GM19467 (cell line): ENCODE measurements at regions not wholly inside any gene's neighbourhood (a gene's known extent, or its start where the extent isn't known, plus 50 kb on each side); places are given as distances from the start of the nearest gene placed in this dataset.
"Not testable (repeated sequence)": the region's sequence is repeated elsewhere in the genome, so short reads cannot be mapped to it uniquely, and the experiment has no call there.

Experiments used
- ATAC-seq: cut with Tn5 transposase; IDR thresholded peaks from one replicate; pipeline ENCODE4 v1.9.1; 2021; ENCODE audit warnings: mild to moderate bottlenecking, moderate library complexity; ENCODE audit not compliant: unreplicated experiment

DNA sequence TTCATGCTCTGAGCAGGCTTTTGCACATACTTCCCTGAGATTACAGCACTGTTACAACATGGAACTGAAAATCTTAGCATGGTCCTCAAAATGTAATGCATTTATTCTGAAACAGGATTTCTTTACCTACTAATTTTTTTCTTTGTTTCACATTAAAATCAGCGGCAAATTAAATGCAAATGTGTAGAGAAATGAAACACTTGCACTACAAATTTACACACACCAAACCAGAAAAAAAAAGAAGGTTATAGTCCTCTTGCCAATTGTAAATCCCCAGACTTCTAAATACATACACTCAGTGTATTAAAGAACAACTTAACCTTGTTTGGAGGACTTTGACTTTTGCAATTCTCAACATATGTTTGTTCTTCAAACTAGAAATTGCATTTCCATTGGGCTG, 210.9 kb upstream of the TBX18 start:
- ATAC-seq: no peak

- ATAC-seq: no peak
Measured at GRCh38 chr6:84973606-84974005, 209.2 kb upstream of the TBX18 start.

- no peak for ATAC-seq
Measured at GRCh38 chr6:84967965-84968364, 203.6 kb upstream of the TBX18 start.

DNA sequence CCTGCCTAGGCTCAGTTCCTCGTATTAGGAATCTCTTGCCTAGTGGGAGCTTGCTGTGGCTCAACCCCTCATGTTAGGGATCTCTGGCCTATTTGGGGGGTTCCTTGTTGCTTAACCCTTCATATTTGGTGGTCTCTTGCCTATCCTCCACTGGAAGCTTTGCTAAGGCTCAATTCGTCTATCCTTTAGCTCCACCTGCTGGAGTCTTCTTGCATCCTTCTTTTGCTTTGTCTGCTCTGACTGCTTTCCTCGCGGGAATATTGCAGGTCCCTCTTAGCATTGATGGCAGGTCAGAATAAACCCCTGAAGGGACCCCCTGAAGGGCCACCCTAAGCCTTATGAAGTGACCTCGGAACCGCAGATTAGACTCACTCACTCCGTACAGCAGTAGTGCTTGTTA, 203.0 kb upstream of the TBX18 start:
- ATAC-seq: no peak

DNA sequence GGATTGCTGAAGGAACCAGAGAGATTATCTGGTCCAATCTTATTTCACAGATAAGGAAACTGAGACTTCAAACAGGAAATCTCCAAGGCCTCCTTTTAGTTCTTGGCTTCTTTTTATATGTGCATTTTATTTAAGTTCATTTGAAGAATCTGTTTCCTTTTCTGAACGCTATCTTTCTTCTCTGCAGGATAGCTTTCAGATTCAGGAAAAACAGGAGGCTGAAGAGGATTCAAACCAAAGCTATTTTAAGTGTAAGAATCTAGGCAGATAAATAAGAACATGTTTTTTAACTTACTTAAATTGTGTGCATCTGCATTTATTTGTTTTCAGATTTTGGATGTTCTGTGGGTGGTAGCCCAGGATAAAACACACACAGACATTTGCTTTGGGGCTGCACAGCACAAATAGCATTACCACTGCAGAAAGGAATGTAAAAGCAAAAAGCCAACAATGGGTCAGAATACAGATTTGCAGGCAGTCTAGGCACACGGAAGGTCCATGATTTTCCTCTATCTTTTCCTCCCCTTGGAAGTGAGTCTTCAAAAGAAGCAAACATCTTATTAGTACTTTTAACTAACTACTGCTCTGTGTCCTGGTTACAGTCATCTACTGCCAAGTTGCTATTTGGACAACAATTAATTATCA, 188.8 kb upstream of the TBX18 start:
- no peak for ATAC-seq

DNA sequence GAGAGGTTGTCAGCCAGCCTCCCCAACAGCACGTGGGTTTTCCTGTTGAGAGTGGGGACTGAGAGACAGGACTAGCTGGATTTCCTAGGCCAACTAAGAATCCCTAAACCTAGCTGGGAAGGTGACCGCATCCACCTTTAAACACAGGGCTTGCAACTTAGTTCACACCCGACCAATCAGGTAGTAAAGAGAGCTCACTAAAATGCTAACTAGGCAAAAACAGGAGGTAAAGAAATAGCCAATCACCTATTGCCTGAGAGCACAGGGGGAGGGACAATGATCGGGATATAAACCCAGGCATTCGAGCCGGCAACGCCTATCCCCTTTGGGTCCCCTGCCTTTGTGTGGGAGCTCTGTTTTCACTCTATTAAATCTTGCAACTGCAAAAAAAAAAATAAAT, 180.5 kb upstream of the TBX18 start:
- ATAC-seq: not testable (repeated sequence)

DNA sequence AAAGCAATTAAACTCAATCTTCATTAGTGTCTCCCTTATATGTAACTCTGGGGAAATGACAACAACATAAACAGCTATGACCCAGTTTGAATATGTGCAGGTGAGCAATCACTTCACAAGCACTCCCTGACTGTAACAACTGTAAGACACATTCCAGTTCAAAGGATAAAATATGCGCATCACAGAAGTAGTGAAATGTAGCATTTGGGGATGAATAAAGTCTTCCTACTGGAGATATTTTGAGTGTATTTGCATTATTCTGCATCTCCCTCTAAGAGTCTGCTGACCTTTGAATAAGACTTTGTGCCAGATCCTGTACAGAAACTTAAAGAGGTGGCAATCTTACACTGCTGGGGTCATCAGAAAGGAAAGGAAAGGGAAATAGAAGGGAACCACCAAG, 179.5 kb upstream of the TBX18 start:
- no peak for ATAC-seq

GRCh38 chr6:84941609-84942008, 177.2 kb upstream of the TBX18 start:
- not testable (repeated sequence) for ATAC-seq

DNA sequence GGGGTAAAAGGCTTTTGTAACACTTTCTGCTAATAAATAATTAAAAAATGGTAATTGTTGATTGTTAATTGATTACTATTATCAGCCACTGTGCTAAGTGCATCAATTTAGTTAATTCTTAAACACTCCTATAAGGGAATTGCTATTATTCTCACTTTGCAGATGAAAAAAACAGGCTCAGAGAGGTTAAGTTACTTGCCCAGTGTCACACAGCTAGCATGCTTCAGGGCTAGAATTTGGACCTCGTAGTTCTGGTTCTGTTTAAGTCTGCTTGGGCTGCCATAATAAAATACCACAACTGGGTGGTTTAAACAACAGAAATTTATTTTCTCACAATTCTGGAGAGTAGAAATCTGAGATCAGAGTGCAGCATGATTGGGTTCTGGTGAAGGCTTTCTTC, 164.8 kb upstream of the TBX18 start:
- ATAC-seq: no peak

GRCh38 chr6:84927551-84927950, 163.2 kb upstream of the TBX18 start:
- ATAC-seq: no peak

GRCh38 chr6:84926189-84927155, 162.1 kb upstream of the TBX18 start:
- no peak for ATAC-seq

GRCh38 chr6:84921891-84922290, 157.5 kb upstream of the TBX18 start:
- ATAC-seq: no peak

- ATAC-seq: no peak
Measured at GRCh38 chr6:84920021-84920420, 155.6 kb upstream of the TBX18 start.

- no peak for ATAC-seq
Measured at GRCh38 chr6:84916704-84917103, 152.3 kb upstream of the TBX18 start.

DNA sequence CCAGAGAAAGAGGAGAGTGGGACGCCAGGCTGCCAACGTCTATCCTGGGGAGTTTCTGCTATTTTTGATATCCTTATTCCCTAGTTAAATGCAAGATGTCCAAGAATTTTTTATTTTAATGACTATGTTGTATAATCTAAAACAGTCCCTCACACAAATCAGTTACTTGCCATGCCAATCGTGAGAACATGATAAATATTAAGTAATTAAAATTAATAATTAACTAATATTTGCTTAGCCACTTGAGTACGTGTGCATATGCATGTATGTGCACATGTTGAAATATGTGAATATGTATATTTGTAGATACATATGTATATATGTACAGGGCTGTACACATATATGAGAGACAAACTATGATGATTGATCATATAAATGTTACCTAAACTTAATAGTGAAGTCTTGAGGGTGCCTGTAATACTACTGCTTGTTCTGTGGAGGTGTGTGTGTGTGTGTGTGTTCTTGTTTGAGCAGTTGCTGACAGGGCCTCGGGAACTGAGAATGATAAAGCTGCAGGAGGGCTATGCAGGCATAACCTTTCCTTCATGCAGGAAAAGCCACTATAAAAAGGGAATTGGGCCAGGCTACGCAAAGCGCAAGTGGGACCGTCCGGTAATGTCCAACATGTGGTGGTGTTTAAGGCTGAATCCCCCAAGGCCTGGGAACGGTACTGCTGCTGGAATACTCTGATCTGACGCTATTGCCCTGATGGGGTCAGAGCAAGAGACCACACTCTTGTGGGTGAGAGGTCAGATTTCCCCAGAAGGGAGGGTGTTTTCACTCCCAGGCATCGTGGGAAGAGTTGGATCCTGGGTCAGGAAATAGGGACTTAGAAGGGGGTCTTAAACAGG, 148.3 kb upstream of the TBX18 start:
- no peak for ATAC-seq

DNA sequence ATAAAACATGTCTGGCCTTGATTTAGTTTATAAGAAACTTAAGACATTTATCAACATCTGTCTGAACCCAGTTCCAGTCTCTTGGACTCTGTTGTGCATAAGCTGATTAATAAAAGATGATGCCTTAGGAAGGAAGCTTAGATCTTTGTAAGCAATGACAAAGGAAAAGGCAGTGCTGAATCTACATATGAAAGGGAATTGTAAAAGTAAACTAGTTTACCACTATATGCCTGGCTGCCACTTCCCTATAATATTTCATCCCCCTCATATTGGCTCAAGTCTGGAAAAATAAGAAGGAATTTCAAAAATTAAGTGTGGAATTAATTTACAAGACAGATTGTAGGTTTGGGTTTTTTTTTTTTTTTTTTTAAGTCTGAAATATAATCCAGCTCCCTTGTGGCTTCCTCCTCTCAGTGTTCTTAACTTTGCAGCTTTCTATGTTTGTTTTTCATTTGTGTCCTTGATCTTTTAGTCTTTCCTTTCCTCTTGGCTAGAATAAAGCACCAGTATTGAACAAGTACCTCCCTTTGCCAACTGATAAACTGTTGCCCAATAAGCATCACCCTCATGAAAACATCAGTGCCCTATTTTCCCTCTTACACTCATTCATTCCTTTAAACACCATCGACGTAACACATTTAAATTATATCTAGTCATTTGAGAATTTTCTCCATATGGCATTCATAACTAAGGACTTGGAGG, 146.7 kb upstream of the TBX18 start:
- no peak for ATAC-seq

GRCh38 chr6:84908304-84908904, 144.0 kb upstream of the TBX18 start:
- ATAC-seq: no peak

- ATAC-seq: no peak
Measured at GRCh38 chr6:84906514-84906913, 142.1 kb upstream of the TBX18 start.

DNA sequence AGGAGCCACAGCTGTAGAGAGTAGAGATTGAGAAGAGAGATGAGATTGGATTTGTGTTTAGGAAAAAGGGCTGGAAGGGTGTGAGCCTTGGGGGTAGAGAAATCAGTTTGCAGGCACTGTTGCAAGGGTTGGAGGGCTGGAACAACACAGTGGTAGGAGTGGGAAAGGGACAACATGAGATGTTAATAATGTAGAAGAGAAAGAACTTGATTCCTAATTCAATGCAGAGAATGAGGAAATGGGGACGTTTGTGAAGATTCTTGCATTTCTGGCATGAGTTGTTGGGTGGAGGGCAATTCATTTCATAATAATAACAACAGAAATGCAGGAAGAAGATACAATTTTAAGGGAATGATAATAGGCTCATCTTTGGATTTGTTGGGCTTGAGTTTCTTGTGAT, 141.4 kb upstream of the TBX18 start:
- no peak for ATAC-seq

- no peak for ATAC-seq
Measured at GRCh38 chr6:84902354-84902928, 138.0 kb upstream of the TBX18 start.
